GM10266 (cell line): ENCODE measurements at regions not wholly inside any gene's neighbourhood (a gene's known extent, or its start where the extent isn't known, plus 50 kb on each side); places are given as distances from the start of the nearest gene placed in this dataset.

Source experiments
- DNase-seq: peaks from one replicate; pipeline ENCODE4 v3.0.0; 2012; ENCODE audit errors: extremely low spot score
- TF ChIP-seq, protein P1 (sequence below): IDR thresholded peaks from 2 replicates; pipeline ENCODE4 v1.5.1; 2012; ENCODE audit warnings: mild to moderate bottlenecking, low read depth; ENCODE audit not compliant: control insufficient read depth, insufficient read depth; ENCODE audit errors: missing control alignments

DNA sequence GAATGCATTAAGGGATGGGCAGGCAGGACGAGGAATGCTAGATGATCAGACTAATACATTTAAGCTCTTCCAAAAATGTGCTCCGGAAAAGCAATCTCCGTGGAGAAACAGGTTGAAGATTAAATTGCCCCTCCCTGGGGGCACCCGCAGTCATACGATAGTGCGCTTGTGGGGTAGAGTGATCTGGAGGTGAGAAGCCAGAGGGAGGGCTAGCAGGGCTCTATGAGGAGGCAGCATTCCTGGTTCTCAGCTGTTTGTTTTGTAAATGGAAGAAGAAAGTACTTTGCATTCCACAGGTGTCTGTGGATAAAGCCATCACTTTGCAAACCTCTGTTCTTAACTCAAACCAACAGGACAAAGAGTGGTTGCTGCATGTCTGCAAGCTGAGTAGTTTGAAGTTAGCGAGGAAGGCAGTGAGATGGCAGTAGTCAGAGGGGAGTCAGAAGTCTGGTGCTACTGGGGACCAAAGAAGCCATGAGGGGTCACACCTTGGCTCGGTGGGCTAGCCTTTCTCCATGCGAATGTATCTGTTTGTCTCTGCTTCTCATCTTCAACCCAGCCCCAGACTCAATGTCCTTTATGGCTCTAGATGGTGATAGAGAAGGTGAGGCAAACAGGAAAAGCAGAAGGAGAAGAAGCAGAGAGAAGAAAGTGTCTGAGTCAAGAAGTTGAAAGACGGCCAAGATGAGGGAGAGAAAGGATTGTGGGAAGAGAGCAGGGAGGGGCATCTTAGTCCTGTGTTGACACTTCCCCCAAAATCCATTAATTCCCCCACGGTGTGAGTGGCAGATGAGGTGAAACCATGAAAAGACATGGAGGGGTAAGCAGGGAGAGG is 65.2 kb upstream of the GJA8 start:
- DNase-seq, result no peak
- TF ChIP-seq, protein P1, sequence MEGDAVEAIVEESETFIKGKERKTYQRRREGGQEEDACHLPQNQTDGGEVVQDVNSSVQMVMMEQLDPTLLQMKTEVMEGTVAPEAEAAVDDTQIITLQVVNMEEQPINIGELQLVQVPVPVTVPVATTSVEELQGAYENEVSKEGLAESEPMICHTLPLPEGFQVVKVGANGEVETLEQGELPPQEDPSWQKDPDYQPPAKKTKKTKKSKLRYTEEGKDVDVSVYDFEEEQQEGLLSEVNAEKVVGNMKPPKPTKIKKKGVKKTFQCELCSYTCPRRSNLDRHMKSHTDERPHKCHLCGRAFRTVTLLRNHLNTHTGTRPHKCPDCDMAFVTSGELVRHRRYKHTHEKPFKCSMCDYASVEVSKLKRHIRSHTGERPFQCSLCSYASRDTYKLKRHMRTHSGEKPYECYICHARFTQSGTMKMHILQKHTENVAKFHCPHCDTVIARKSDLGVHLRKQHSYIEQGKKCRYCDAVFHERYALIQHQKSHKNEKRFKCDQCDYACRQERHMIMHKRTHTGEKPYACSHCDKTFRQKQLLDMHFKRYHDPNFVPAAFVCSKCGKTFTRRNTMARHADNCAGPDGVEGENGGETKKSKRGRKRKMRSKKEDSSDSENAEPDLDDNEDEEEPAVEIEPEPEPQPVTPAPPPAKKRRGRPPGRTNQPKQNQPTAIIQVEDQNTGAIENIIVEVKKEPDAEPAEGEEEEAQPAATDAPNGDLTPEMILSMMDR, result no peak

GRCh38 chr1:147837964-147838292 is 64.7 kb upstream of the GJA8 start:
- TF ChIP-seq, protein P1, result no peak
- no peak for DNase-seq

- DNase-seq, result peak; percentile 11
- TF ChIP-seq, protein P1, result peak; percentile 14
These were observed 61.7 kb upstream of the GJA8 start for GRCh38 chr1:147840909-147841308.

- TF ChIP-seq, protein P1, result no peak
- no peak for DNase-seq
These were observed 60.0 kb upstream of the GJA8 start for GRCh38 chr1:147842578-147842977.

- no peak for DNase-seq
- TF ChIP-seq, protein P1, result no peak
These were observed 59.1 kb upstream of the GJA8 start for GRCh38 chr1:147843486-147843885.

GRCh38 chr1:147847831-147848230 is 54.8 kb upstream of the GJA8 start:
- TF ChIP-seq, protein P1, result no peak
- no peak for DNase-seq

GRCh38 chr1:147849098-147849895 is 53.3 kb upstream of the GJA8 start:
- no peak for DNase-seq

More at GRCh38 chr1:147849098-147849895, 53.3 kb upstream of the GJA8 start:
- TF ChIP-seq, protein P1, result no peak
